Superior temporal gyrus (tissue), 1 donor: ENCODE measurements at regions not wholly inside any gene's neighbourhood (a gene's known extent, or its start where the extent isn't known, plus 50 kb on each side); places are given as distances from the start of the nearest gene placed in this dataset.
"Not testable (repeated sequence)": the region's sequence is repeated elsewhere in the genome, so short reads cannot be mapped to it uniquely, and the experiment has no call there.

Source experiments
- DNase-seq: peaks from one replicate; pipeline ENCODE4 v3.0.0-alpha.2; 2016; ENCODE audit errors: extremely low spot score

DNA sequence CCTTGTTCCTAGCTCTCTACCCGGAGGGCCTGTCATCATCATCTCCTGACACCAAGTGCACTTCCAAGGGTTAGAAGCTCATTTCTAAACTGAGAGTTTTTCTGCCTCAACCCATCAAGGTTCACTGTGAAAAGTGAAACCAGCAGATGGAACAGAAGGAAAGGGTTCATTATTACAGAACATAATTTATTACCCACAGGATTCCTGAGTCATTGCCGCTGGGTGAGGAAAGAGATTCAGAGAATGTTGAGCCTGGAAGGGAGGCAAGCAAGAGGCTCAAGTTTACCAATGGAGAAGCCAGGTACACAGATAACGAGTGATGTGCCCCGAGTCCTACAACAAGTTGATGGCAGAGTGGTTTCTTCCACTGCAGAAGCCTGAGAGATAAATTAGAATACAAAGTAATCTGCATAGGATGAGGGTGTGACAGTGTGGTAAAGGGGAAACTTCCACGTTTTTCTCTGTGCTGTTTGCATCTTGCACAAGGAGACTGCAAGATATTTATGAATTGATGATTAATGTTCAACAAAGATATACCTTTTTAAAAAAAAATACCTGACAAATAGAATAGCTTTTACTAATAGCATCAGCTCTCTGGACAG, 80.5 kb upstream of the SETMAR start:
- no peak for DNase-seq

DNA sequence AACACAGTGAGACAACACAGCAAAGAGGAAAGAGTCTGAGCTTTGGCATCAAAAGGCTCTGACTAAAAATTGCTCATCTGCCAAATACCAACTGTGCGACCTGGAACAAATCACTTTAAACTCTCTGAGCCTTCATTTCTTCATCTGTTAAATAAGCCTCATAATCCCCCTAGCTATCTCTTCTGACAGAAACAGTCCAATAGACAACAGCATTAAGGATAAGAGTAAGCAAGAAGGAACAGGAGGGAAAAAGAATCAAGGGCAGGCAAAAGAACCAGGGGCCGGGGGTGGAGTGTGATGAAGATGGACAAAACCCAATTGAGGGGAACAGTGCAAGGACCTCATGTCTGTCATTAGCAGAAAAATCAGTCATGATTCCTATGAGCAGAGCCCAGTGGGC, 79.4 kb upstream of the SETMAR start:
- no peak for DNase-seq

DNA sequence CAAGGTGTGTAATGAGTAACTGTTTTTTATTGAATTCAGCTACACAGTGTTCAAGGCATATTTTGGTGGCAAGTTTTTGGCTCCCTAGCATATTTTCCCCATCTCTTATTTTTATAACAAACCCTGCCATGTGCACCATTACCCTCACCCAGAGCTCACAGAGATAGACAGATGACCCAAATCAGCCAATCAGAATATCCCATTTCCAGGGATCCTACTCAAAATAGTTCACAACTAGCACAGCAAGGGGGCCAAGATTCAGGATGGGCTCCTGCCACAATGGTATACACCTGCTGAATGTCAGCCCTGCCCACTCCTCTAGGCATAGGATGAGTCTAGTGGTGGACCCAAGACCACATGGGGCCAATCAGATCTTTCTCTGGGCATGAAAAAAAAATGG, 78.8 kb upstream of the SETMAR start:
- no peak for DNase-seq

DNA sequence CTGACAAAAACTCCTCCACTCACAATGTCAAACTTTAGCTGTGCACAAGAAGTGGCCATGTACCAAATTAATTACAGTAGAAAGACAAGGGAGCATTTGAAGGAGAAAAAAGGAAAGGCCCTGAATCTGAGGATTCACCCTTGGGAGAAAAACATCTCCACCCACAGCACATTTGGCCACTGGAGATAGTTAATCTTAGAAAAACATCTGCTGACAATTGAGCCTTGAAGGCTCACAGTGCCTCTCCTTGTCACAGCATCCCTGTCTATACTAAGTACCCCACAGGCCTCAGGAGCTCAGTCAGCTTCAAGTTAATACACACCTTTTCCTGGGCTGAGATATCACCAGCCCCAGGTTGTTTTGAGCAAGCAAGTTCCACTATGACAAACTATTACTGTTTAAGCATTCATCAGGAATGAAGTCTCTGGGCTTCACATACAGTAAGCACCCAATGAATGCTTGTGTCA, 78.1 kb upstream of the SETMAR start:
- no peak for DNase-seq

DNA sequence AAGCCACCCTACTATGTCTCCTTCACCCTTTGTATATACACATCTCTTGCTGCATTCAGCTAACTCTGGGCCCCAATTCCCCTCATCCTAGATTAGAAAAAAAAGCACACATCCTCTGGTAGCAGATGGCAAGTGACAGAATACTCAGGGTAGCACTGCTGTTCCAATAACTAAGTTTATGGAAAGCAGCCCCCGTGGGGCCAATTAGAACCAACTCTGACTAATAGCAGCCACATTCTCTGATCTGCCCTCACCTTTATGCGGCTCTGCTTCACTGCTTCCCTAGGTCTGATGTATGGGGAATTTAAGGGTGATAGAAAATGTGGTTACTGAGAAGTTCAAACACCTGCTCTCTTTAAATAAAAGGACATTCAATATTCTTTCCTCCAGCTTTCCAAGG, 74.9 kb upstream of the SETMAR start:
- no peak for DNase-seq

DNA sequence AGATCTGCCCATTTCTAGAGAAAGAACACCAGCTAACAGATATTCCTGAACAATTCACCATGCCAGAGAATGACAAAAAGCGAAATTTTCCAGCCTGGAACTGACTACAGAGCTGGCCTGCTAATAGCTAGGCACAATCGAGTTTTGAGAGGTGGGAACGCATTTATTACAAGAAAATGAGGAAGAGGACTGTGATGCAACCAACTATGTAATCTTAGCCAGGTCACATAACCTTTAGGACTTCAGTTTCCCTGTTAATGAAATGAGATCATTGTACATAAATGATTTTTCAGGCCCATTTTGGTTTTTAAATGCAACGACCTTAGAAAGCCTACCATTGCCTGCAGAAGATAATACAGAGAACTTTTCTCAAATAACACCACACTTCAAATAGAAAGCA, 72.1 kb upstream of the SETMAR start:
- no peak for DNase-seq

DNA sequence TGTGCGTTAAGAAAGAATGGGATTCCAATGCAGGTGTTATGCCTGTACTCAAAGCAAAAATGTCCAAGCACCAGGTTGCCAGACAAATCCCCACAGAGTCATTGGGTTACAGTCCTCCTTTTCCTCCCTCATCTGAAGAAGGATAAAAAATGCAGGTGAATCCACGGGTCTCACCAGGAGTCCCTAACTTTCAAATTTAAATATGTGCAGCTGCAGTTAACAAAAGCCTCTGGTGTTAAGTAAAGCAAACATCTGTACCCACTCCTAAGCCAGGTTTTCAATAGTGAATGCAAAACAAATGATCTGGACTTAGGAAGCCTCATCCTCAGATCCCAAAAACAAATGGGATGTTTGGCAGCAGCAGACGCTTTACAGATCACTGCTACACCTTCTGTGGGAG, 70.4 kb upstream of the SETMAR start:
- DNase-seq, result no peak

DNA sequence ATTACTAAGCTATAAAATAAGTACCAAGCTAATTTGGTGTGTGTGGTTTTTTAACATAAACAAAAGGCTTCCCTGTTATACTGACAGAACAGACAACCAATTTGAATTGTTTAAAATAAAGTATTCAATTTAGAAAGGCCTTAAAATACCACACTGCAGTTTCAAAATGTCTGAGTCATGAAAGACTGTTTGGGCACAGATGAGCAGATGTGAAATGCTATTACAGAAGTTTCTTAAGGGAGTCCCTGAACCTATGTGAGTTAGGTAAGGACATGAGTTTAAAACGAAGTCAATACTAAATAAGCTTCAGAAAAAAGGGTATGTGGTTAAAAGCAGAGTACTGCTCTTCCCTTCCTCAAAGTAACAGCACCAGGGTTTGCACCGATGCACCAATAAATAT, 69.7 kb upstream of the SETMAR start:
- no peak for DNase-seq

DNA sequence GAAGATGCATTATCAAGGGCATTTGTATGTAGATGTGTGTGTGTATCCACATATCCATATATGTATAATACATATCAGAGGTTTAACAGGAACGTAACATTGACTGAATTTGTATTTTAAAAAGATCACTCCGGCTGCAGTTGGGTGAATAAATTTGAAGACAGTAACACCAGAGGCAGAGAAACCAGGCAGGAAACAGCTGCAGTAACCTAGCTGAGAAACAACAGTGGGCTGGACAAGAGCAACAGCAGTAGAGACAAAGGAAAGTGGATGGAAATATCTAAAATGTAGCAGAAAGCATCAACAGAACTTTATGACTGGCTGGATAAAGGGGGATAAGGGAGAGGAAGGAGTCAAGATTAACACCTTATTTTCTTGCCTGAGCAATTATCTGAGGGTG, 68.3 kb upstream of the SETMAR start:
- DNase-seq, result no peak

DNA sequence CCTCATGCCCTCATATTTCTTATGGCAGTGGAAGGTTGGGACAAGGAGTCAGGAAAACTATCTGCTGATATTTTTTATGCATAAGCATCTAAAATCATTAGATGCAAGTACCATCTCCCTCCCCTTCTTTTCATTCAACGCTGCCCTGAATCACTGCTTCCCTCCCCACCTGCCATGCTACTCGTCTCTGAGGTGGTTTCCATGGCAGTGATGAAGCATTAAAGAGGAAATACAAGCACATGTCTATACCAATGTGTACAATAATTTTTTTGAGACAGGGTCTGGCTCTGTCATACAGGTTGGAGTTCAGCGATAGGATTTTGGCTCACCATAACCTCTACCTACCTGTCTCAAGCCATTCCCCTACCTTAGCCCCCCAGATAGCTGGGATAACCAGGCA, 67.5 kb upstream of the SETMAR start:
- DNase-seq, result no peak

DNA sequence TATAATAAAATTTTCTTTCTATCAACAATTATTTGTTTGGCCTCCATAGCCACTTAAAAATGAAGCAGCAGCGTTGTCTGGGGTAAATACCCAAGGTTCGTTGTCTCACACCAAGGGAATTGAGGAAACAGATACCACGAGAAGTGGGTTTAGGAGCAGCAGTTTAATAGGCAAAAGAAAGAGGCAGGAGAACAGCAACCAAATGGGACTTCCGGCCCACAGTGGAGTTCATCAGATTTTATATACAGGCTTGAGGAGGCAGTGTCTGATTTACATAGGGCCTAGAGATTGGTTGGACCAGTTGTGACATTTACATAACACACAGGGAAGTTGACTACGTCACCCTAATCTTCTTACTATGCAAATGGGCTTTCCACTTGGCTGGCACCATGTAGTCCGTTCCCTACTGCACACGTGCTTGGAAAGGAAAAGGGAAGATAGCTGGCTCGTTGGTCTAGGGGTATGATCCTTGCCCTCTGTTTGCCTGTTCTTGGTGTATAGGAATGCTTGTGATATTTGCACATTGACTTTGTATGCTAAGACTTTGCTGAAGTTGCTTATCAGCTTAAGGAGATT, 61.5 kb upstream of the SETMAR start:
- no peak for DNase-seq

DNA sequence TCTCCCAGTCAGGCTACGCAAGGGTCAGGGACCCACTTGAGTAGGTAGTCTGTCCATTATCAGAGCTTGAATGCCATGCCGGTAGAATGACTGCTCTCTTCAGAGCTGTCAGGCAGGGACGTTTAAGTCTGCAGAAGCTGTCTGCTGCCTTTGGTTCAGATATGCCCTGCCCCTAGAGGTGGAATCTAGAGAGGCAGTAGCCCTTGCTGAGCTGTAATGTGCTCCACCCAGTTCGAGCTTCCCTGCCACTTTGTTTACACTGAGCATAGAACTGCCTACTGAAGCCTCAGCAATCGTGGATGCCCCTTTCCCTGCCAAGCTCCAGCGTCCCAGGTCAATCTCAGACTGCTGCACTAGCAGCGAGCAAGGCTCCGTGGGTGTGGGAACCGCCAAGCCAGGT, 57.5 kb upstream of the SETMAR start:
- no peak for DNase-seq

DNA sequence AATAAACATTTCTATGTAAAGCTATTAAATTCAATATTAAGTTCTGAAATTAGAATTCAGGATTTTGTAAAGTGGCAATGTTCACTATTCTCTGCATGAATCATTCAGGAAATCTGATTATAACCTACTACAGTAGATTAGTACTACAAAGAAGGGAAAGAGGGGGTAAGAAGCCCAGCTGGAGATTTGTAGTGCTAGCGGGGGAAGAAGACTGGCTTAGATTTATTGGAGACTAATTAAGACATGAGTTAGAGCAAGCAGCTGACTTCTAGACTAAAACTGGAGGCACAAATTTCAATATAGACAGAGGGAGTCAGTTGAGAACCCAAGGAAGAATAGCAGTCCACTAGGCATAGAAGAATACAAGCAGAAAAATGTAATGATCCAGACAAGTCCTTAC, 55.8 kb upstream of the SETMAR start:
- no peak for DNase-seq

DNA sequence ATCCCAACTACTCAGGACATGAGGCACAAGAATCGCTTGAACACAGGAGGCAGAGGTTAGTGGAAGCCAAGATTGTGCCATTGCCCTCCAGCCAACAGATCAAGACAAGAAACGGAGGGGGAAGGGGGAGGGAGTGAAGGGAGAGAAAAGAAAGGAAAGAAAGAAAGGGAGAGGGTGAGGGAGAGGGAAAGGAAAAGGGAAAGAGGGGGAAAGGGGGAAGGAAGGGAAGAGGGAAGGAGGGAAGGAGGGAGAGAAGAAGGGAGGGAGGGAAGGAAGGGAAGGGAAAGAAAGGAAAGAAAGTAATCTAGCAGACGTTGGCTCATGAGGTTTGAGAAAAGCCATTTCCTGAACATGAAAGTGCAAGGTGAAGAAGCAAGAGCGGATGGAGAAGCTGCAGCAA, 53.1 kb upstream of the SETMAR start:
- no peak for DNase-seq

DNA sequence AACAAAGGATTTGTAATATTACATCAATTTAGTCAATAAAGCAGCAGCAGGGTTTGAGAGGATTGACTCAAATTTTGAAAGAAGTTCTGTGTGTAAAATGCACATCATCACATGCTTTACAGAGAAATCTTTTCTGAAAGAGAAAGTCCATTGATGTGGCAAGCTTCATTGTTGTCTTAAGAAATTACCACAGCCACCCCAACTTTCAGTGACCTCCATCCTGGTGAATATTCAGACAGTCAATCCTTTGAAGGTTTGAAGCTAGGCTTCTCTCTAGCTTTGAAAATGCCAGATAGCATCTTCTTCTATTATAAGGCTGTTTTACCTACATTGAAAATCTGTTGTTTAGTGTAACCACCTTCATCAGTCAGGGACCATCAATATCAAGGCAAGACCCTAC, 51.8 kb upstream of the SETMAR start:
- DNase-seq, result no peak

DNA sequence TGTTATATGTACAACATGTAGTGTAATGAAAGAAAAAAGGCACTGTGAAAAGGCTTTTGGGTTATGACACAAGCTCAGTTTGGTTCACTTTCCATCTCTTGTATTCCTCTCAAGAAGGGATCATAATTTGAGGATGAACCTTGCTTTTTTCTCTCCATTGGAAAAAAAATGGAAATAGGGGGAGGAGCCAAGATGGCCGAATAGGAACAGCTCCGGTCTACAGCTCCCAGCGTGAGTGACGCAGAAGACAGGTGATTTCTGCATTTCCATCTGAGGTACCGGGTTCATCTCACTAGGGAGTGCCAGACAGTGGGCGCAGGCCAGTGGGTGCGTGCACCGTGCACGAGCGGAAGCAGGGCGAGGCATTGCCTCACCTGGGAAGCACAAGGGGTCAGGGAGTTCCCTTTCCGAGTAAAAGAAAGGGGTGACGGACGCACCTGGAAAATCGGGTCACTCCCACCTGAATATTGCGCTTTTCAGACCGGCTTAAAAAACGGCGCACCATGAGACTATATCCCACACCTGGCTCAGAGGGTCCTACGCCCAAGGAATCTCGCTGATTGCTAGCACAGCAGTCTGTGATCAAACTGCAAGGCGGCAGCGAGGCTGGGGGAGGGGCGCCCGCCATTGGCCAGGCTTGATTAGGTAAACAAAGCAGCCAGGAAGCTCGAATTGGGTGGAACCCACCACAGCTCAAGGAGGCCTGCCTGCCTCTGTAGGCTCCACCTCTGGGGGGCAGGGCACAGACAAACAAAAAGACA, 49.9 kb upstream of the SETMAR start:
- DNase-seq, result not testable (repeated sequence)
